Endothelial cell of umbilical vein (primary cell): ENCODE measurements at regions not wholly inside any gene's neighbourhood (a gene's known extent, or its start where the extent isn't known, plus 50 kb on each side); places are given as distances from the start of the nearest gene placed in this dataset.
A peak's percentile ranks its signal among the peaks of the same experiment; 100 is the strongest.

ENCODE experiments used
- BruUV-seq: library from RNA; stranded (reverse); fragments of 400-500 nt; replicated peaks from 2 replicates; lab custom pipeline; 2021; lab: Mats Ljungman, UMichigan
- CTCF ChIA-PET: fragments of 300-600, 350-600 bp; sonication (Branson Sonifier 250); formaldehyde crosslinking; loops from one replicate; lab custom pipeline; 2021; ENCODE audit warnings: antibody characterized with exemption, inconsistent platforms; lab: Charles Lee
- POLR2A ChIA-PET: fragments of 300-600, 350-600 bp; sonication (Branson Sonifier 250); formaldehyde crosslinking; loops from one replicate; lab custom pipeline; 2021; ENCODE audit warnings: antibody characterized with exemption, inconsistent platforms; lab: Charles Lee
- DNase-seq: peaks from one replicate; pipeline ENCODE4 v3.0.0-alpha.2; 2011; ENCODE audit warnings: low read depth, low spot score
- FAIRE-seq: peaks from 2 replicates; lab custom pipeline; 2011; peaks lifted over from hg19 to GRCh38; lab: Jason Lieb, UNC
- H2AFZ ChIP-seq: 2 replicates; pipeline ENCODE4 v1.6.0; 2012; ENCODE audit warnings: low read depth, low read length, control low read depth, inconsistent platforms
- H3K27ac ChIP-seq: 2 replicates; pipeline ENCODE4 v1.5.1; 2011; ENCODE audit warnings: low read depth, mild to moderate bottlenecking, control low read depth, low read length, moderate library complexity; ENCODE audit not compliant: insufficient read depth
- H3K27me3 ChIP-seq, 2 experiments: 2 replicates each; pipeline versions ENCODE4 v1.6.0 to v1.6.1; 2011; ENCODE audit warnings: low read length in 2 of 2, mixed read lengths in 1 of 2; ENCODE audit not compliant: control insufficient read depth in 2 of 2, insufficient read depth in 2 of 2
- H3K36me3 ChIP-seq, 2 experiments: 2 replicates in 1 of 2; 3 replicates in 1 of 2; pipeline ENCODE4 v1.5.1; 2011; ENCODE audit warnings: low read length in 2 of 2, mild to moderate bottlenecking in 1 of 2, moderate library complexity in 1 of 2; ENCODE audit not compliant: control insufficient read depth in 2 of 2, insufficient read depth in 2 of 2; ENCODE audit errors: extremely low read depth in 1 of 2
- H3K4me1 ChIP-seq: 3 replicates; pipeline ENCODE4 v1.5.1; 2011; ENCODE audit warnings: mild to moderate bottlenecking, low read length; ENCODE audit not compliant: control insufficient read depth, insufficient read depth; ENCODE audit errors: extremely low read depth
- H3K4me2 ChIP-seq: 2 replicates; pipeline ENCODE4 v1.6.1; 2011; ENCODE audit warnings: low read length, control low read depth, mixed read lengths; ENCODE audit not compliant: insufficient read depth
- H3K4me3 ChIP-seq, 3 experiments: fragments of 200-600 bp in 1 of 3; sonication (generic), shearing (Covaris generic) in 1 of 3; replicated peaks in 1 of 3; 2 replicates each; pipeline ENCODE4 v1.5.1; 2011 to 2016; ENCODE audit warnings: control low read depth in 3 of 3, low read length in 3 of 3, mild to moderate bottlenecking in 2 of 3, inconsistent platforms in 1 of 3, low read depth in 1 of 3, moderate library complexity in 1 of 3; ENCODE audit not compliant: insufficient read depth in 1 of 3
- H3K79me2 ChIP-seq: 2 replicates; pipeline ENCODE4 v1.6.0; 2012; ENCODE audit warnings: low read length, inconsistent platforms; ENCODE audit not compliant: control insufficient read depth, insufficient read depth
- H3K9ac ChIP-seq: replicated peaks from 2 replicates; pipeline ENCODE3; 2011; ENCODE audit warnings: low read length, control low read depth; ENCODE audit not compliant: insufficient read depth; ENCODE audit errors: extremely low read depth
- H3K9me1 ChIP-seq: replicated peaks from 3 replicates; pipeline ENCODE4 v1.6.0; 2011; ENCODE audit warnings: mild to moderate bottlenecking, low read length; ENCODE audit not compliant: control insufficient read depth, insufficient read depth; ENCODE audit errors: extremely low read depth
- H3K9me3 ChIP-seq: replicated peaks from 2 replicates; pipeline ENCODE4 v1.5.1; 2012; ENCODE audit warnings: low read length, inconsistent platforms; ENCODE audit not compliant: control insufficient read depth, insufficient read depth
- H4K20me1 ChIP-seq: replicated peaks from 2 replicates; pipeline ENCODE3; 2011; ENCODE audit warnings: mild to moderate bottlenecking, low read length; ENCODE audit not compliant: control insufficient read depth, insufficient read depth; ENCODE audit errors: extremely low read depth
- CTCF ChIP-seq, 2 donors: IDR thresholded peaks; 1 replicate in 1 of 2; 2 replicates in 1 of 2; pipeline ENCODE4 v1.5.1; 2011; ENCODE audit warnings: low read length in 2 of 2, mild to moderate bottlenecking in 2 of 2, moderate library complexity in 2 of 2, control low read depth in 1 of 2, inconsistent platforms in 1 of 2, low read depth in 1 of 2; ENCODE audit not compliant: insufficient read depth in 1 of 2; ENCODE audit errors: extremely low read depth in 1 of 2
- dilution Hi-C: fragments of 300-500 bp; cut with MboI; formaldehyde crosslinking; loops from one replicate; pipeline ENCODE4 v1.15.0; 2019; ENCODE audit warnings: low sequenced_read_pairs; ENCODE audit not compliant: extremely low pct_ligation_motif_present
- intact Hi-C: fragments of 100-400 bp; cut with micrococcal nuclease; formaldehyde crosslinking; loops from one replicate; pipeline ENCODE4 v1.10.0; 2022
- TF ChIP-seq, protein P1 (sequence below): IDR thresholded peaks from 2 replicates; pipeline ENCODE4 v1.6.1; 2011; ENCODE audit not compliant: insufficient read depth, insufficient read length

DNA sequence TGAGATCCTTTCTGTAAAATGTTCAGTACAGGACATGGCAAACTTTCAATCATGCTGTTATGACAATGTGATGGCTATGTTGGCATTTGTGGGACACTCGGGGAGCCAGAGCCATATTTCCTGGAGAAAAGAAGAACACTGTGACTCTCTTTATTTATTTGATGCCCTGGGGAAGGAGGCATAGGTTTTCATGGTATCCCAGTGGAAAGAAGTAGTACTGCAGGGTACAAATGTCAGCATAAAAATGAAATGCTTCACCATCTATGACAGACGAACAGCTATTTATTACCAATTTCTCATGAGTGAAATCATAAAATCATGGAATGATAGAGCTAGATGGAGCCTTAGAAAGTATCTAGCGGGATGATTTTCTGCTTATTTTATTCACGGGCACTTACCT, 217.1 kb downstream of the COL4A1 start:
- FAIRE-seq (no peak), DNase-seq (no peak)
- peak; percentile 12 to 24 for TF ChIP-seq CTCF (IDR thresholded peaks at IDR 0.05; ENCODE audit: extremely low read depth in 1 of 2, insufficient read depth in 1 of 2, low read depth in 1 of 2, low read length in 2 of 2)
- TF ChIP-seq, protein P1, sequence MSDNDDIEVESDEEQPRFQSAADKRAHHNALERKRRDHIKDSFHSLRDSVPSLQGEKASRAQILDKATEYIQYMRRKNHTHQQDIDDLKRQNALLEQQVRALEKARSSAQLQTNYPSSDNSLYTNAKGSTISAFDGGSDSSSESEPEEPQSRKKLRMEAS = no peak
- dilution Hi-C loops = no loop called here
- Histone ChIP-seq H3K4me1 (no peaks in the 10 kb centered on the region), H3K9me1 (no peaks in the 10 kb centered on the region), H3K9me3 (no peaks in the 10 kb centered on the region), H2AFZ (no peak overlapping the region), H3K27me3 (peaks cover 0 to 2% of the 10 kb centered on the region in 2 experiments), H3K4me3 (no peak overlapping the region), H3K9ac (no peak overlapping the region), H3K36me3 (no peaks in the 10 kb centered on the region), H3K79me2 (no peaks in the 10 kb centered on the region), H4K20me1 (no peaks in the 10 kb centered on the region), H3K27ac (no peak overlapping the region), H3K4me2 (no peak overlapping the region)
- BruUV-seq = no TSS peak
- ChIA-PET POLR2A (no interaction called here), CTCF (interaction anchor here (0.6 to 1.6 kb wide), 3 partner anchors 20 to 438 kb away, joined by 3 to 4 read pairs (median 3); no protein-coding TSS in a partner anchor)
- intact Hi-C loops = no loop called here

- Histone ChIP-seq H3K79me2 (no peaks in the 10 kb centered on the region), H2AFZ (no peak overlapping the region), H3K9ac (no peak overlapping the region), H3K4me3 (no peak overlapping the region), H3K36me3 (no peaks in the 10 kb centered on the region), H4K20me1 (no peaks in the 10 kb centered on the region), H3K9me1 (no peaks in the 10 kb centered on the region), H3K27ac (no peak overlapping the region), H3K4me2 (no peak overlapping the region), H3K9me3 (no peaks in the 10 kb centered on the region), H3K27me3 (peaks cover 0 to 2% of the 10 kb centered on the region in 2 experiments), H3K4me1 (no peaks in the 10 kb centered on the region)
- FAIRE-seq (no peak), DNase-seq (no peak)
- BruUV-seq = no TSS peak
- POLR2A ChIA-PET = no interaction called here
- intact Hi-C loops (no loop called here), dilution Hi-C loops (no loop called here)
- CTCF ChIA-PET = interaction anchor here (1.6 kb wide), 1 partner anchor 20 kb away, joined by 4 read pairs; no protein-coding TSS in a partner anchor
- TF ChIP-seq CTCF (IDR thresholded peaks at IDR 0.05; ENCODE audit: extremely low read depth in 1 of 2, insufficient read depth in 1 of 2, low read depth in 1 of 2, low read length in 2 of 2) = no peak
Measured at GRCh38 chr13:110089100-110089499, 217.9 kb downstream of the COL4A1 start.
